HG03175 (cell line): ENCODE measurements at regions not wholly inside any gene's neighbourhood (a gene's known extent, or its start where the extent isn't known, plus 50 kb on each side); places are given as distances from the start of the nearest gene placed in this dataset.

Source experiments
- ATAC-seq: cut with Tn5 transposase; IDR thresholded peaks from one replicate; pipeline ENCODE4 v1.9.1; 2021; ENCODE audit warnings: mild to moderate bottlenecking, moderate library complexity; ENCODE audit not compliant: unreplicated experiment

- ATAC-seq: peak; percentile 40
Observed at GRCh38 chr3:46091741-46092701, 64.7 kb upstream of the XCR1 start.

- ATAC-seq: no peak
Observed at GRCh38 chr3:46091046-46091445, 63.8 kb upstream of the XCR1 start.

GRCh38 chr3:46090161-46090591, 62.9 kb upstream of the XCR1 start:
- no peak for ATAC-seq

GRCh38 chr3:46089237-46090011, 62.1 kb upstream of the XCR1 start:
- ATAC-seq: peak; percentile 58

- no peak for ATAC-seq
Observed at GRCh38 chr3:46087871-46088270, 60.6 kb upstream of the XCR1 start.

- no peak for ATAC-seq
Observed at GRCh38 chr3:46086986-46087385, 59.7 kb upstream of the XCR1 start.

GRCh38 chr3:46086083-46086437, 58.8 kb upstream of the XCR1 start:
- no peak for ATAC-seq

- no peak for ATAC-seq
Observed at GRCh38 chr3:46085421-46086082, 58.3 kb upstream of the XCR1 start.

GRCh38 chr3:46083956-46084355, 56.7 kb upstream of the XCR1 start:
- no peak for ATAC-seq

- no peak for ATAC-seq
Observed at GRCh38 chr3:46082849-46083248, 55.6 kb upstream of the XCR1 start.

GRCh38 chr3:46082021-46082420, 54.7 kb upstream of the XCR1 start:
- ATAC-seq: no peak

GRCh38 chr3:46080969-46081345, 53.7 kb upstream of the XCR1 start:
- ATAC-seq: no peak

- ATAC-seq: no peak
Observed at GRCh38 chr3:46080124-46080968, 53.1 kb upstream of the XCR1 start.

- ATAC-seq: no peak
Observed at GRCh38 chr3:46078712-46079400, 51.6 kb upstream of the XCR1 start.
